H9 (cell line): ENCODE measurements at regions not wholly inside any gene's neighbourhood (a gene's known extent, or its start where the extent isn't known, plus 50 kb on each side); places are given as distances from the start of the nearest gene placed in this dataset.

Experiments used
- DNase-seq: peaks from one replicate; pipeline ENCODE4 v3.0.0-alpha.2; 2017
- H2AFZ ChIP-seq: one replicate; pipeline ENCODE4 v1.6.1; 2013; ENCODE audit warnings: mild to moderate bottlenecking, low read length, control low read depth, moderate library complexity
- H2AK5ac ChIP-seq: 2 replicates; pipeline ENCODE4 v1.6.1; 2013; ENCODE audit warnings: low read length, control low read depth, mixed read lengths; ENCODE audit not compliant: insufficient read length
- H2BK120ac ChIP-seq: one replicate; pipeline ENCODE4 v1.6.1; 2013; ENCODE audit warnings: low read depth, mild to moderate bottlenecking, low read length, control low read depth, inconsistent platforms; ENCODE audit not compliant: poor library complexity, severe bottlenecking
- H2BK12ac ChIP-seq: 2 replicates; pipeline ENCODE4 v1.6.1; 2013; ENCODE audit warnings: low read length, control low read depth, mixed read lengths, low read depth; ENCODE audit not compliant: insufficient read length
- H2BK15ac ChIP-seq: 2 replicates; pipeline ENCODE4 v1.6.1; 2013; ENCODE audit warnings: low read depth, low read length, control low read depth
- H2BK20ac ChIP-seq: one replicate; pipeline ENCODE4 v1.6.1; 2013; ENCODE audit warnings: low read depth, mild to moderate bottlenecking, low read length, control low read depth, inconsistent platforms; ENCODE audit not compliant: poor library complexity, severe bottlenecking
- H2BK5ac ChIP-seq: 2 replicates; pipeline ENCODE4 v1.6.1; 2013; ENCODE audit warnings: low read length, control low read depth, mixed read lengths; ENCODE audit not compliant: insufficient read length
- H3K14ac ChIP-seq: 2 replicates; pipeline ENCODE4 v1.6.1; 2013; ENCODE audit warnings: low read length, control low read depth; ENCODE audit not compliant: insufficient read depth
- H3K18ac ChIP-seq: 2 replicates; pipeline ENCODE4 v1.6.1; 2013; ENCODE audit warnings: low read depth, mild to moderate bottlenecking, mixed read lengths, low read length, control low read depth; ENCODE audit not compliant: insufficient read length
- H3K23ac ChIP-seq: 2 replicates; pipeline ENCODE4 v1.6.1; 2013; ENCODE audit warnings: low read length, control low read depth, mixed read lengths, low read depth; ENCODE audit not compliant: insufficient read length
- H3K23me2 ChIP-seq: 2 replicates; pipeline ENCODE4 v1.6.1; 2013; ENCODE audit warnings: low read depth, mild to moderate bottlenecking, mixed read lengths, low read length, control low read depth; ENCODE audit not compliant: insufficient read length, poor library complexity, severe bottlenecking
- H3K27ac ChIP-seq: 2 replicates; pipeline ENCODE4 v1.5.1; 2013; ENCODE audit warnings: low read length, control low read depth, mixed read lengths, low read depth; ENCODE audit not compliant: insufficient read length
- H3K27me3 ChIP-seq: 2 replicates; pipeline ENCODE4 v1.6.1; 2013; ENCODE audit warnings: low read length, control low read depth, inconsistent platforms; ENCODE audit not compliant: insufficient read depth
- H3K4ac ChIP-seq: 2 replicates; pipeline ENCODE4 v1.6.1; 2013; ENCODE audit warnings: low read depth, mild to moderate bottlenecking, control low read depth, inconsistent platforms, low read length, moderate library complexity
- H3K4me1 ChIP-seq: 2 replicates; pipeline ENCODE4 v1.6.1; 2013; ENCODE audit warnings: low read length, control low read depth, inconsistent platforms; ENCODE audit not compliant: insufficient read depth
- H3K4me2 ChIP-seq: 2 replicates; pipeline ENCODE4 v1.6.1; 2013; ENCODE audit warnings: low read length, control low read depth, mixed read lengths; ENCODE audit not compliant: insufficient read length, insufficient read depth
- H3K56ac ChIP-seq: 2 replicates; pipeline ENCODE4 v1.6.1; 2013; ENCODE audit warnings: low read depth, mild to moderate bottlenecking, mixed read lengths, low read length, control low read depth; ENCODE audit not compliant: insufficient read length
- H3K79me1 ChIP-seq: 2 replicates; pipeline ENCODE4 v1.6.1; 2013; ENCODE audit warnings: low read depth, mild to moderate bottlenecking, moderate library complexity, low read length, control low read depth, inconsistent platforms; ENCODE audit not compliant: insufficient read depth, poor library complexity, severe bottlenecking
- H3K79me2 ChIP-seq: 2 replicates; pipeline ENCODE4 v1.6.1; 2013; ENCODE audit warnings: low read length, control low read depth, inconsistent platforms; ENCODE audit not compliant: insufficient read depth
- H3K9ac ChIP-seq: 2 replicates; pipeline ENCODE4 v1.6.1; 2013; ENCODE audit warnings: low read length, control low read depth, mixed read lengths; ENCODE audit not compliant: insufficient read length; ENCODE audit errors: extremely low read depth
- H3K9me3 ChIP-seq: one replicate; pipeline ENCODE4 v1.6.1; 2013; ENCODE audit warnings: low read depth, low read length, inconsistent platforms; ENCODE audit not compliant: control insufficient read depth
- H3T11ph ChIP-seq: one replicate; pipeline ENCODE4 v1.6.1; 2013; ENCODE audit warnings: mild to moderate bottlenecking, low read length, control low read depth, inconsistent platforms
- H4K20me1 ChIP-seq: one replicate; pipeline ENCODE4 v1.6.1; 2013; ENCODE audit not compliant: control insufficient read depth, insufficient read length, insufficient read depth
- H4K5ac ChIP-seq: 2 replicates; pipeline ENCODE4 v1.6.1; 2013; ENCODE audit warnings: low read depth, mild to moderate bottlenecking, mixed read lengths, low read length, control low read depth; ENCODE audit not compliant: insufficient read length
- H4K8ac ChIP-seq: replicated peaks from 2 replicates; pipeline ENCODE4 v1.6.1; 2013; ENCODE audit warnings: low read length, control low read depth, mixed read lengths, low read depth; ENCODE audit not compliant: insufficient read length
- H4K91ac ChIP-seq: 2 replicates; pipeline ENCODE4 v1.6.1; 2013; ENCODE audit warnings: low read depth, mild to moderate bottlenecking, moderate library complexity, mixed read lengths, low read length, control low read depth; ENCODE audit not compliant: insufficient read length
- H3K27ac Mint-ChIP-seq, 3 experiments: 2 replicates in 2 of 3; 3 replicates in 1 of 3; pipeline ENCODE4 v1.8.0; 2020 to 2021; ENCODE audit warnings: mixed read lengths in 3 of 3, mild to moderate bottlenecking in 1 of 3, moderate library complexity in 1 of 3
- H3K27me3 Mint-ChIP-seq: 2 replicates; pipeline ENCODE4 v1.8.0; 2021; ENCODE audit warnings: low read depth, mild to moderate bottlenecking, moderate library complexity, mixed read lengths
- H3K36me3 Mint-ChIP-seq, 3 experiments: 2 replicates in 2 of 3; 3 replicates in 1 of 3; pipeline ENCODE4 v1.8.0; 2020 to 2021; ENCODE audit warnings: low read depth in 3 of 3, mixed read lengths in 3 of 3; ENCODE audit not compliant: insufficient read depth in 1 of 3
- H3K4me1 Mint-ChIP-seq, 2 experiments: 2 replicates each; pipeline ENCODE4 v1.8.0; 2020; ENCODE audit warnings: mixed read lengths in 2 of 2
- H3K4me3 Mint-ChIP-seq, 2 experiments: 2 replicates in 1 of 2; 3 replicates in 1 of 2; pipeline ENCODE4 v1.8.0; 2020 to 2021; ENCODE audit warnings: mild to moderate bottlenecking in 2 of 2, mixed read lengths in 2 of 2, moderate library complexity in 1 of 2
- H3K9me3 Mint-ChIP-seq, 2 experiments: 2 replicates in 1 of 2; 3 replicates in 1 of 2; pipeline ENCODE4 v1.8.0; 2020; ENCODE audit warnings: mild to moderate bottlenecking in 2 of 2, mixed read lengths in 2 of 2, moderate library complexity in 1 of 2
- CTCF ChIP-seq: fragments of 200-600 bp; sonication (generic); conservative IDR thresholded peaks from 3 replicates; pipeline ENCODE4 v1.8.0; 2021; ENCODE audit warnings: antibody characterized with exemption, mild to moderate bottlenecking
- WGBS: extraction: QIAGEN DNeasy Blood & Tissue Kit; methylation state at CpG from one replicate; pipeline ENCODE4 v1.1.7; 2013; ENCODE audit warnings: missing lambda C conversion rate, low lambda C conversion rate, mixed read lengths; ENCODE audit not compliant: insufficient read length; ENCODE audit errors: extremely low coverage; 5-methylcytosine and 5-hydroxymethylcytosine counted together

- Mint-ChIP-seq H3K4me3 (no peak overlapping the region), H3K9me3 (peaks cover 8% of the 10 kb centered on the region in 2 experiments), H3K27me3 (no peaks in the 10 kb centered on the region), H3K27ac (no peak overlapping the region), H3K4me1 (no peaks in the 10 kb centered on the region), H3K36me3 (peaks cover 0 to 10% (median 2%) of the 10 kb centered on the region in 3 experiments; a peak in 6 of 7 replicates)
- Histone ChIP-seq H2BK5ac (no peak overlapping the region), H3K79me1 (no peaks in the 10 kb centered on the region), H3K18ac (no peak overlapping the region), H3K4ac (no peak overlapping the region), H3K9ac (no peak overlapping the region), H3K56ac (no peak overlapping the region), H2BK20ac (no peak overlapping the region), H4K8ac (no peak overlapping the region), H2BK12ac (no peak overlapping the region), H2BK15ac (no peak overlapping the region), H3K9me3 (no peaks in the 10 kb centered on the region), H3K23me2 (no peaks in the 10 kb centered on the region), H2BK120ac (no peak overlapping the region), H3K14ac (no peak overlapping the region), H4K91ac (no peak overlapping the region), H2AFZ (no peak overlapping the region), H3K23ac (no peak overlapping the region), H3K79me2 (no peaks in the 10 kb centered on the region), H3T11ph (no peak overlapping the region), H3K27me3 (no peaks in the 10 kb centered on the region), H4K5ac (no peak overlapping the region), H3K4me2 (no peak overlapping the region), H3K27ac (no peak overlapping the region), H3K4me1 (no peaks in the 10 kb centered on the region), H4K20me1 (no peaks in the 10 kb centered on the region), H2AK5ac (no peak overlapping the region)
- no peak for DNase-seq
- WGBS: no CpG with 5 or more reads among the region's 6 CpGs
- TF ChIP-seq CTCF: no peak
Observed at GRCh38 chr4:180726611-180727010, 1516.6 kb upstream of the TENM3 start.
